Transverse colon (tissue), 4 donors: ENCODE measurements at regions not wholly inside any gene's neighbourhood (a gene's known extent, or its start where the extent isn't known, plus 50 kb on each side); places are given as distances from the start of the nearest gene placed in this dataset.

Source experiments
- DNase-seq: peaks from one replicate; pipeline ENCODE4 v3.0.0-alpha.2; 2019
- H3K27ac ChIP-seq, 4 donors: fragments of 200-600 bp; sonication (generic); 2 replicates each; pipeline ENCODE4 v1.5.1; 2016 to 2018; ENCODE audit warnings: inconsistent platforms in 4 of 4
- H3K27me3 ChIP-seq: fragments of 200-600 bp; sonication (generic); 2 replicates; pipeline ENCODE4 v1.5.1; 2017; ENCODE audit warnings: inconsistent platforms
- H3K36me3 ChIP-seq, 4 donors: fragments of 200-600 bp; sonication (generic); 2 replicates each; pipeline ENCODE4 v1.5.1; 2017 to 2019; ENCODE audit warnings: inconsistent platforms in 4 of 4
- H3K4me1 ChIP-seq, 4 donors: fragments of 200-600 bp; sonication (generic); 2 replicates each; pipeline ENCODE4 v1.5.1; 2017 to 2020; ENCODE audit warnings: inconsistent platforms in 4 of 4
- H3K4me3 ChIP-seq, 4 donors: fragments of 200-600 bp; sonication (generic); 1 replicate in 1 of 4; 2 replicates in 3 of 4; pipeline versions ENCODE4 v1.5.1 to v1.6.1; 2017 to 2019; ENCODE audit warnings: inconsistent platforms in 4 of 4
- H3K9me3 ChIP-seq, 2 donors: fragments of 200-600 bp; sonication (generic); 2 replicates each; pipeline ENCODE4 v1.5.1; 2017 to 2019; ENCODE audit warnings: inconsistent platforms in 2 of 2
- EP300 ChIP-seq: sonication (generic); formaldehyde crosslinking; IDR thresholded peaks from one replicate; pipeline ENCODE4 v1.6.1; 2017; ENCODE audit warnings: antibody characterized with exemption, low read depth
- POLR2A ChIP-seq: fragments of 450-650 bp; IDR thresholded peaks from one replicate; pipeline ENCODE4 v1.6.1; 2016; ENCODE audit warnings: antibody characterized with exemption, mild to moderate bottlenecking, moderate library complexity
- POLR2AphosphoS5 ChIP-seq, 3 donors: sonication (generic); formaldehyde crosslinking; IDR thresholded peaks; one replicate each; pipeline ENCODE4 v1.6.1; 2016; ENCODE audit warnings: antibody characterized with exemption in 3 of 3
- WGBS, 2 donors: methylation state at CpG; one replicate each; pipeline ENCODE4 v1.1.5; 2018; ENCODE audit warnings: low coverage in 1 of 2; 5-methylcytosine and 5-hydroxymethylcytosine counted together
- in situ Hi-C, 4 donors: fragments of 200-750 bp; cut with MboI; loops; one replicate each; pipeline versions ENCODE4 v1.15.0 to v1.15.1; 2017; ENCODE audit warnings: low sequenced_read_pairs in 3 of 4, low pct_ligation_motif_present in 1 of 4, low pct_unique_long_range_greater_than_20kb in 1 of 4
- intact Hi-C: fragments of 100-400 bp; cut with DNase I; formaldehyde crosslinking; loops from one replicate; pipeline ENCODE4 v1.15.1; 2023; ENCODE audit warnings: low total_unique reads
- TF ChIP-seq, protein P1 (sequence below), 5 experiments: fragments of 200-600 bp in 3 of 5; fragments of 450-650 bp in 2 of 5; sonication (generic) in 3 of 5; IDR thresholded peaks; 1 replicate in 2 of 5; 2 replicates in 3 of 5; pipeline ENCODE4 v1.5.1; 2016 to 2017; ENCODE audit warnings: antibody characterized with exemption in 5 of 5, inconsistent platforms in 3 of 5, mild to moderate bottlenecking in 2 of 5, moderate library complexity in 1 of 5

DNA sequence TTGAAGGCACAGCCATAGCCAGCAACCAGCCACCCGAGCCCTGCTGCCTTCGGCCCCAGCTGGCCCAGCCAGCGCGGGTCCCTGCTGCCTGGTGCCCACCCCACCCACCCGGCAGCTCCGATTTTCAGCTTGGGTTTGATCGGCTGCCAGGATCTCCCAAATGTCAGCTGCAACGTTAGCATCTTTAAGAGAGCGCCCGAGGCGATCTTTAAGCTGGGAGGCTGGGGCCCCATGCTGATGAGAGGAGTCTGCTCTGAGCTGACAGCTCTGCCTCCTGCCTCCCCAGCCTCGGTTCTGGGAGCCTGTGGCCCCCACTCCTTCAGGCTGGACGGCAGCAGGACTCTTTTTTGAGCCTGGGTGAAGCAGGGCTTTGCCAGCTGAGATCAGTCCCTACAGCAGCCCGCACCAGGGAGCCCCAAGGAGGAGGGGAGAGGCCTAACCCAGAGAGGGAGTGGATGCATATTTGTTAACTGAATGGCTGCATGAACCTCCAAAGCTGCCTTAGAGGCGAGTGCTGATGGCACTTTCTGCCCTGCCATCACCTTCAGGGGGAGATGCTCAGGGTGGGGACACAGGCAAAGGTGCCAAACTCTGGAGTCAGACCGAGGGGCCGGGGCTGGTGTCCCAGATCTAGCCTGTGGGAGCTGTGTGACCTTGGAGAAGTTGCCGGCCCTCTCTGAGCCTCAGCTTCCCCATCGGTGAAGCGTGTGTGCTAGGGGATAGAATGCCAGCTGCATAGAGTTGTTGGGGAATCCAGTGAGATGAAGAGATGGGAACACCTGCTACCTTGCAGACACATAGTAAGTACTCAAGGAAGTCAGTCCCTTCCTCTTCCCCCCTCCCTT, 165.5 kb downstream of the C9orf50 start:
- in situ Hi-C loops, result no loop called here
- Histone ChIP-seq H3K4me3 (no peak overlapping the region), H3K36me3 (no peaks in the 10 kb centered on the region), H3K27ac (no peak overlapping the region), H3K27me3 (no peaks in the 10 kb centered on the region), H3K9me3 (no peaks in the 10 kb centered on the region), H3K4me1 (peaks cover 20 to 24% (median 23%) of the 10 kb centered on the region in 4 donors)
- TF ChIP-seq POLR2AphosphoS5 (IDR thresholded peaks at IDR 0.05) (no peak), EP300 (no peak), POLR2A (no peak)
- TF ChIP-seq, protein P1, sequence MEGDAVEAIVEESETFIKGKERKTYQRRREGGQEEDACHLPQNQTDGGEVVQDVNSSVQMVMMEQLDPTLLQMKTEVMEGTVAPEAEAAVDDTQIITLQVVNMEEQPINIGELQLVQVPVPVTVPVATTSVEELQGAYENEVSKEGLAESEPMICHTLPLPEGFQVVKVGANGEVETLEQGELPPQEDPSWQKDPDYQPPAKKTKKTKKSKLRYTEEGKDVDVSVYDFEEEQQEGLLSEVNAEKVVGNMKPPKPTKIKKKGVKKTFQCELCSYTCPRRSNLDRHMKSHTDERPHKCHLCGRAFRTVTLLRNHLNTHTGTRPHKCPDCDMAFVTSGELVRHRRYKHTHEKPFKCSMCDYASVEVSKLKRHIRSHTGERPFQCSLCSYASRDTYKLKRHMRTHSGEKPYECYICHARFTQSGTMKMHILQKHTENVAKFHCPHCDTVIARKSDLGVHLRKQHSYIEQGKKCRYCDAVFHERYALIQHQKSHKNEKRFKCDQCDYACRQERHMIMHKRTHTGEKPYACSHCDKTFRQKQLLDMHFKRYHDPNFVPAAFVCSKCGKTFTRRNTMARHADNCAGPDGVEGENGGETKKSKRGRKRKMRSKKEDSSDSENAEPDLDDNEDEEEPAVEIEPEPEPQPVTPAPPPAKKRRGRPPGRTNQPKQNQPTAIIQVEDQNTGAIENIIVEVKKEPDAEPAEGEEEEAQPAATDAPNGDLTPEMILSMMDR (IDR thresholded peaks at IDR 0.05), result no peak
- intact Hi-C loops, result no loop called here
- no peak for DNase-seq
- 84% methylated on average over 16 of the region's 20 CpGs; no CpG with 5 or more reads in 1 of the 2 donors for WGBS, 2 donors

DNA sequence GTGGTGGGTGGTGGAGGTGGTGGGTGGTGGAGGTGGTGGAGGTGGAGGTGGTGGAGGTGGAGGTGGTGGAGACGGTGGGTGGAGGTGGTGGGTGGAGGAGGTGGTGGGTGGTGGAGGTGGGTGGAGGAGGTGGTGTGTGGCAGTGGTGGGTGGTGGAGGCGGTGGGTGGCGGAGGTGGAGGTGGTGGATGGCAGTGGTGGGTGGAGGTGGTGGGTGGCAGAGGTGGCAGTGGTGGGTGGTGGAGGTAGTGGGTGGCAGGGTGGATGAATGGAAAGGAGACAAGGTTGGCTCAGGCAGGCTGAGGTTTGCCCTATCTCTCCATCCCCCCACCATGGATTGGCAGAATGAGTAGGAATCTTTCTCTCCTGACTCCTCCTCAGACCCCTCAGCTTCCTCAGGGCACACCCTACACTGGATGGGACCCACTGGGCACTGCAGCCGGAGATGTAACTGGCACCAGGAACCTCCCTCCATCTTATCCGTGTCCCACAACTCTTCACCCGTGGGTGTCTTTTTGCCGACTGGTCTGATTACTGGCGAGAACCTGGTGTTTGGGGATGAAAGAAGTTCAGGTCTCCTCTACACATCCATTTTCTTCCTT, 166.3 kb downstream of the C9orf50 start:
- Histone ChIP-seq H3K4me3 (no peak overlapping the region), H3K9me3 (no peaks in the 10 kb centered on the region), H3K4me1 (peaks cover 16 to 19% (median 17%) of the 10 kb centered on the region in 4 donors), H3K27ac (no peak overlapping the region), H3K27me3 (no peaks in the 10 kb centered on the region), H3K36me3 (no peaks in the 10 kb centered on the region)
- in situ Hi-C loops (no loop called here), intact Hi-C loops (no loop called here)
- TF ChIP-seq EP300, result no peak
- no peak for TF ChIP-seq POLR2A
- TF ChIP-seq, protein P1 (IDR thresholded peaks at IDR 0.05), result no peak
- no peak for TF ChIP-seq POLR2AphosphoS5 (IDR thresholded peaks at IDR 0.05)
- no peak for DNase-seq
- WGBS, 2 donors, result 89 to 91% methylated on average over 3 to 7 of the region's 8 CpGs

DNA sequence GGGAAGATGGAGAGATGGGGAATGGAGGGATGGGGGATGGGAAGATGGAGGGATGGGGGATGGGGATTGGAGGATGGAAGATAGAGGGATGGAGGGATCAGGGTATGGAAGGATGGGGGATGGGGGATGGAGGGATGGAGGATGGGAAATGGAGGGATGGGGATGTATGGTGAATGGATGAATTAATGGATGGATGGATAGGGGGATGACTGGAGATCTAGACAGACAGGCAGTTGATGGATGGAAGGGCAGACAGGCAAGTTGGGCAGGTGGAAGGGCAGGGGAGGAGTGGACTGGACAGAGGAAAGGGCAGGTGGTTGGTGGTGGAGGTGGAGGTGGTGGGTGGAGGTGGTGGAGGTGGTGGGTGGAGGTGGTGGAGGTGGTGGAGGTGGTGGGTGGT, 167.2 kb downstream of the C9orf50 start:
- no peaks in the 10 kb centered on the region for H3K27me3 ChIP-seq
- no peak overlapping the region for H3K4me3 ChIP-seq
- H3K36me3 ChIP-seq, result no peaks in the 10 kb centered on the region
- TF ChIP-seq, protein P1 (IDR thresholded peaks at IDR 0.05), result no peak
- TF ChIP-seq POLR2AphosphoS5 (IDR thresholded peaks at IDR 0.05), result no peak
- TF ChIP-seq POLR2A, result no peak
- TF ChIP-seq EP300, result no peak
- H3K4me1 ChIP-seq, result peaks cover 7 to 10% (median 9%) of the 10 kb centered on the region in 4 donors
- intact Hi-C loops, result no loop called here
- in situ Hi-C loops, result no loop called here
- DNase-seq, result no peak
- H3K27ac ChIP-seq, result no peak overlapping the region
- H3K9me3 ChIP-seq, result no peaks in the 10 kb centered on the region

DNA sequence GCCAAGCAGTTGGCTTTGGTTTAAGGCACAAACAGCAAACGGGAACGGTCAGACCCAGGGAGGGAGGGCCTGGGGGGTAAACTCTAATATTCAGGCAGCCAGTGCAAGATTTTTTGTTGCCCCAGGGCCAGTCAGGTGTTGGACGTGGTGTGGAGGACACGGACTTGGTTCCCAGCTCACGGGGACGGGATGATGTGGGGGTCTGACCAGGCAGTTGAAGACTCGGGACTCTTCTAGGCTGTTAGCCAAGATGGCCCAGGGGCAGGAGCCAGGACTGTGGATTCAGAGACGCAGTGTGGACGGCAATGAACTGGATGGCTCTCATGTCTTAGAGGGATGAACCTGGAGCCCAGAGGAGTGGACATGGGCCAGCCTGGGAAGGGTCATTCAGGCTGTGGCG, 169.2 kb downstream of the C9orf50 start:
- Histone ChIP-seq H3K27me3 (no peaks in the 10 kb centered on the region), H3K4me3 (no peak overlapping the region), H3K9me3 (no peaks in the 10 kb centered on the region), H3K27ac (peak overlapping the region; percentile 35 to 67 (median 44)), H3K4me1 (no peaks in the 10 kb centered on the region), H3K36me3 (no peaks in the 10 kb centered on the region)
- TF ChIP-seq POLR2A (no peak), EP300 (no peak)
- TF ChIP-seq, protein P1 (IDR thresholded peaks at IDR 0.05), result no peak
- intact Hi-C loops, result no loop called here
- in situ Hi-C loops, result no loop called here
- no peak for DNase-seq
- WGBS, 2 donors, result 70 to 100% methylated on average over 1 to 10 of the region's 10 CpGs
